Calu3 (cell line): ENCODE measurements at regions not wholly inside any gene's neighbourhood (a gene's known extent, or its start where the extent isn't known, plus 50 kb on each side); places are given as distances from the start of the nearest gene placed in this dataset.

Source experiments
- BruUV-seq: library from RNA; stranded (reverse); fragments of 400-500 nt; replicated peaks from 2 replicates; lab custom pipeline; 2021; lab: Mats Ljungman, UMichigan
- CTCF ChIA-PET: fragments of 300-600 bp; sonication (Branson Sonifier 250); formaldehyde crosslinking; loops from one replicate; lab custom pipeline; 2022; ENCODE audit warnings: antibody characterized with exemption; lab: Charles Lee
- DNase-seq: peaks from one replicate; pipeline ENCODE4 v3.0.0; 2022
- H3K27ac Mint-ChIP-seq: one replicate; pipeline ENCODE4 v1.8.0; 2022; ENCODE audit warnings: mixed read lengths; ENCODE audit not compliant: unreplicated experiment
- H3K27me3 Mint-ChIP-seq: one replicate; pipeline ENCODE4 v1.8.0; 2022; ENCODE audit warnings: mixed read lengths; ENCODE audit not compliant: unreplicated experiment
- H3K36me3 Mint-ChIP-seq: one replicate; pipeline ENCODE4 v1.8.0; 2022; ENCODE audit warnings: mild to moderate bottlenecking, moderate library complexity, mixed read lengths; ENCODE audit not compliant: insufficient read depth, unreplicated experiment
- H3K4me1 Mint-ChIP-seq: one replicate; pipeline ENCODE4 v1.8.0; 2022; ENCODE audit warnings: mild to moderate bottlenecking, low read depth, mixed read lengths; ENCODE audit not compliant: unreplicated experiment
- H3K4me3 Mint-ChIP-seq: one replicate; pipeline ENCODE4 v1.8.0; 2022; ENCODE audit warnings: mild to moderate bottlenecking, low read depth, moderate library complexity, mixed read lengths; ENCODE audit not compliant: unreplicated experiment
- H3K9me3 Mint-ChIP-seq: one replicate; pipeline ENCODE4 v1.8.0; 2022; ENCODE audit warnings: low read depth, mixed read lengths; ENCODE audit not compliant: unreplicated experiment
- intact Hi-C: fragments of 100-400 bp; cut with micrococcal nuclease; formaldehyde crosslinking; loops from one replicate; pipeline ENCODE4 v1.10.0; 2022; ENCODE audit not compliant: unreplicated experiment
- TF ChIP-seq, protein P1 (sequence below): fragments of 200-600 bp; IDR thresholded peaks from one replicate; pipeline ENCODE4 v1.8.0; 2022; ENCODE audit warnings: antibody characterized with exemption; ENCODE audit not compliant: unreplicated experiment

DNA sequence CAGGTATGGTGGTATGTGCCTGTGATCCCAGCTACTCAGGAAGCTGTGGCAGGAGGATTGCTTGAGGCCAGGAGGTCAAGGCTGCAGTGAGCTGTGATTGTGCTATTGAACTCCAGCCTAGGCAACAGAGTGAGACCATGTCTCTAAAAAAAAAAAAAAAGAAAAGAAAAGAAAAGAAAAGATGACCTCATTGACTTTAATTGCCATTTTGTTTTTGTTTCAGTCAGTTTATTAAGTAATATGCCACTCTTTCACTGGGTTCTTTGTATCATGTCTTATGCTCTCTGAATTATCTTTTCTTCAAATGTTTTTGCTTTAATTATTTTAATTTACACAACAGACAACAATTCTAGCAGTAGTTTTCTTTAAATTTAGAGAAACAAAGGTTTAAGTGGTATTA, 293.8 kb downstream of the TSHZ3 start:
- no peak overlapping the region for H3K4me3 Mint-ChIP-seq
- TF ChIP-seq, protein P1, sequence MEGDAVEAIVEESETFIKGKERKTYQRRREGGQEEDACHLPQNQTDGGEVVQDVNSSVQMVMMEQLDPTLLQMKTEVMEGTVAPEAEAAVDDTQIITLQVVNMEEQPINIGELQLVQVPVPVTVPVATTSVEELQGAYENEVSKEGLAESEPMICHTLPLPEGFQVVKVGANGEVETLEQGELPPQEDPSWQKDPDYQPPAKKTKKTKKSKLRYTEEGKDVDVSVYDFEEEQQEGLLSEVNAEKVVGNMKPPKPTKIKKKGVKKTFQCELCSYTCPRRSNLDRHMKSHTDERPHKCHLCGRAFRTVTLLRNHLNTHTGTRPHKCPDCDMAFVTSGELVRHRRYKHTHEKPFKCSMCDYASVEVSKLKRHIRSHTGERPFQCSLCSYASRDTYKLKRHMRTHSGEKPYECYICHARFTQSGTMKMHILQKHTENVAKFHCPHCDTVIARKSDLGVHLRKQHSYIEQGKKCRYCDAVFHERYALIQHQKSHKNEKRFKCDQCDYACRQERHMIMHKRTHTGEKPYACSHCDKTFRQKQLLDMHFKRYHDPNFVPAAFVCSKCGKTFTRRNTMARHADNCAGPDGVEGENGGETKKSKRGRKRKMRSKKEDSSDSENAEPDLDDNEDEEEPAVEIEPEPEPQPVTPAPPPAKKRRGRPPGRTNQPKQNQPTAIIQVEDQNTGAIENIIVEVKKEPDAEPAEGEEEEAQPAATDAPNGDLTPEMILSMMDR = no peak
- H3K36me3 Mint-ChIP-seq = no peaks in the 10 kb centered on the region
- no peak for DNase-seq
- CTCF ChIA-PET = no interaction called here
- no peaks in the 10 kb centered on the region for H3K4me1 Mint-ChIP-seq
- H3K27ac Mint-ChIP-seq = no peak overlapping the region
- H3K9me3 Mint-ChIP-seq = peaks cover 19% of the 10 kb centered on the region
- BruUV-seq = no TSS peak
- intact Hi-C loops = no loop called here
- H3K27me3 Mint-ChIP-seq = no peaks in the 10 kb centered on the region

- intact Hi-C loops = no loop called here
- CTCF ChIA-PET = no interaction called here
- H3K9me3 Mint-ChIP-seq = peaks cover 18% of the 10 kb centered on the region
- H3K4me1 Mint-ChIP-seq = no peaks in the 10 kb centered on the region
- BruUV-seq = no TSS peak
- no peak overlapping the region for H3K4me3 Mint-ChIP-seq
- no peak for DNase-seq
- H3K36me3 Mint-ChIP-seq = no peaks in the 10 kb centered on the region
- TF ChIP-seq, protein P1 = no peak
- H3K27ac Mint-ChIP-seq = no peak overlapping the region
- H3K27me3 Mint-ChIP-seq = no peaks in the 10 kb centered on the region
These were observed 294.8 kb downstream of the TSHZ3 start for GRCh38 chr19:31054430-31054829.

DNA sequence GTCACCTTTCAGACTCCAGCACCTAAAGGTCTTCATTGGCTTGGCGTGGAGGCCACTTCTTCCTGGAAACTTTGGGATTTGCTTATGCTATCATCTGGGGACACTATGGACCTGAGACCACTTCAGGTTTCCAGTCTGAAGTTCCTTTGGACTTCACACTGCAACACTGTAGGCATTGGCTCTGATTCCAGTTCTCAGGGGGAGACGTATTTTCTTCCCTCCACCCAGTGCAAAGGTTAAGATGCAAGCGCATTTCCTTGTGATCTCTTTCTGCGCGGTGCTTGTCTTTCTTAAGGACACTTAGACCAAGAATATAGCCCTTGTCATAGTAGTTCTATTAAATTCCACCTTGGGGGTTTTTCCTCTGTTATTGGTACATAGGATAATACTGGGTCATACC, 299.8 kb downstream of the TSHZ3 start:
- CTCF ChIA-PET = no interaction called here
- no peak overlapping the region for H3K27ac Mint-ChIP-seq

GRCh38 chr19:31046024-31046423, 303.2 kb downstream of the TSHZ3 start:
- no TSS peak for BruUV-seq
- Mint-ChIP-seq H3K9me3 (peaks cover 5% of the 10 kb centered on the region), H3K36me3 (no peaks in the 10 kb centered on the region), H3K4me3 (no peak overlapping the region), H3K27me3 (no peaks in the 10 kb centered on the region), H3K4me1 (no peaks in the 10 kb centered on the region), H3K27ac (no peak overlapping the region)
- CTCF ChIA-PET = no interaction called here
- TF ChIP-seq, protein P1 = no peak
- no peak for DNase-seq
- intact Hi-C loops = no loop called here

More for the DNA sequence above, 299.8 kb downstream of the TSHZ3 start:
- Mint-ChIP-seq H3K36me3 (no peaks in the 10 kb centered on the region), H3K4me1 (no peaks in the 10 kb centered on the region), H3K27me3 (no peaks in the 10 kb centered on the region), H3K9me3 (peaks cover 9% of the 10 kb centered on the region), H3K4me3 (no peak overlapping the region)
- intact Hi-C loops = no loop called here
- no peak for DNase-seq
- BruUV-seq = no TSS peak
- TF ChIP-seq, protein P1 = no peak
